Uterus (tissue), 3 donors: ENCODE measurements at regions not wholly inside any gene's neighbourhood (a gene's known extent, or its start where the extent isn't known, plus 50 kb on each side); places are given as distances from the start of the nearest gene placed in this dataset.

Experiments used
- DNase-seq, 2 donors: peaks; one replicate each; pipeline ENCODE4 v3.0.0-alpha.2; 2019 to 2020
- H3K27ac ChIP-seq, 2 donors: fragments of 200-600 bp; sonication (generic); 1 replicate in 1 of 2; 2 replicates in 1 of 2; pipeline ENCODE4 v1.5.1; 2016 to 2018
- H3K27me3 ChIP-seq, 2 donors: fragments of 200-600 bp; sonication (generic); one replicate each; pipeline ENCODE4 v1.5.1; 2018 to 2019; ENCODE audit warnings: control low read depth in 1 of 2
- H3K36me3 ChIP-seq, 2 donors: fragments of 200-600 bp; sonication (generic); one replicate each; pipeline ENCODE4 v1.5.1; 2019; ENCODE audit warnings: control low read depth in 1 of 2
- H3K4me1 ChIP-seq, 2 donors: fragments of 200-600 bp; sonication (generic); one replicate each; pipeline ENCODE4 v1.5.1; 2018 to 2019; ENCODE audit warnings: control low read depth in 1 of 2
- H3K4me3 ChIP-seq, 2 donors: fragments of 200-600 bp; sonication (generic); 1 replicate in 1 of 2; 2 replicates in 1 of 2; pipeline ENCODE4 v1.5.1; 2018 to 2019; ENCODE audit warnings: mild to moderate bottlenecking in 1 of 2
- H3K9me3 ChIP-seq, 2 donors: fragments of 200-600 bp; sonication (generic); one replicate each; pipeline ENCODE4 v1.5.1; 2019; ENCODE audit warnings: control low read depth in 1 of 2
- CTCF ChIP-seq, 4 experiments: fragments of 200-600 bp in 2 of 4; fragments of 450-650 bp in 2 of 4; sonication (generic) in 2 of 4; IDR thresholded peaks; one replicate each; pipeline ENCODE4 v1.5.1; 2016 to 2019; ENCODE audit warnings: antibody characterized with exemption in 4 of 4, mild to moderate bottlenecking in 2 of 4, moderate library complexity in 1 of 4
- POLR2A ChIP-seq, 2 donors: fragments of 450-650 bp; IDR thresholded peaks; one replicate each; pipeline ENCODE4 v1.6.1; 2016; ENCODE audit warnings: antibody characterized with exemption in 2 of 2, mild to moderate bottlenecking in 1 of 2, moderate library complexity in 1 of 2
- intact Hi-C: fragments of 100-400 bp; cut with DNase I; formaldehyde crosslinking; loops from one replicate; pipeline ENCODE4 v1.15.1; 2023; ENCODE audit warnings: low total_unique reads
- donor health status: DM: yes; HTN: yes; CAD: no.

GRCh38 chr4:163591614-163592020 is 97.1 kb downstream of the TMA16 start:
- intact Hi-C loops, result no loop called here
- H3K27ac ChIP-seq, result no peak overlapping the region
- no peaks in the 10 kb centered on the region for H3K4me1 ChIP-seq
- no peaks in the 10 kb centered on the region for H3K27me3 ChIP-seq
- no peak for DNase-seq
- no peaks in the 10 kb centered on the region for H3K36me3 ChIP-seq
- TF ChIP-seq POLR2A (IDR thresholded peaks at IDR 0.05) (no peak), CTCF (IDR thresholded peaks at IDR 0.05) (no peak)
- H3K4me3 ChIP-seq, result no peak overlapping the region
- H3K9me3 ChIP-seq, result no peaks in the 10 kb centered on the region

GRCh38 chr4:163592212-163592611 is 97.7 kb downstream of the TMA16 start:
- Histone ChIP-seq H3K4me1 (no peaks in the 10 kb centered on the region), H3K9me3 (no peaks in the 10 kb centered on the region), H3K27ac (no peak overlapping the region), H3K27me3 (no peaks in the 10 kb centered on the region), H3K4me3 (no peak overlapping the region), H3K36me3 (no peaks in the 10 kb centered on the region)
- DNase-seq, result no peak
- intact Hi-C loops, result no loop called here
- TF ChIP-seq POLR2A (IDR thresholded peaks at IDR 0.05), result no peak
- no peak for TF ChIP-seq CTCF (IDR thresholded peaks at IDR 0.05)

GRCh38 chr4:163595580-163595979 is 101.1 kb downstream of the TMA16 start:
- intact Hi-C loops, result no loop called here

GRCh38 chr4:163598028-163598427 is 103.5 kb downstream of the TMA16 start:
- H3K4me3 ChIP-seq, result no peak overlapping the region
- no peaks in the 10 kb centered on the region for H3K36me3 ChIP-seq
- DNase-seq, result no peak
- no peaks in the 10 kb centered on the region for H3K27me3 ChIP-seq
- intact Hi-C loops, result no loop called here
- H3K4me1 ChIP-seq, result no peaks in the 10 kb centered on the region
- no peak overlapping the region for H3K27ac ChIP-seq
- no peaks in the 10 kb centered on the region for H3K9me3 ChIP-seq
- no peak for TF ChIP-seq POLR2A (IDR thresholded peaks at IDR 0.05)
- TF ChIP-seq CTCF (IDR thresholded peaks at IDR 0.05), result no peak

More at GRCh38 chr4:163595580-163595979, 101.1 kb downstream of the TMA16 start:
- DNase-seq, result no peak
- no peak overlapping the region for H3K27ac ChIP-seq
- H3K27me3 ChIP-seq, result no peaks in the 10 kb centered on the region
- H3K9me3 ChIP-seq, result no peaks in the 10 kb centered on the region
- TF ChIP-seq CTCF (IDR thresholded peaks at IDR 0.05) (no peak), POLR2A (IDR thresholded peaks at IDR 0.05) (no peak)
- no peaks in the 10 kb centered on the region for H3K36me3 ChIP-seq
- H3K4me1 ChIP-seq, result no peaks in the 10 kb centered on the region
- no peak overlapping the region for H3K4me3 ChIP-seq

- Histone ChIP-seq H3K9me3 (no peaks in the 10 kb centered on the region), H3K4me1 (no peaks in the 10 kb centered on the region), H3K4me3 (no peak overlapping the region), H3K27me3 (no peaks in the 10 kb centered on the region), H3K36me3 (no peaks in the 10 kb centered on the region), H3K27ac (no peak overlapping the region)
- no peak for DNase-seq
- intact Hi-C loops, result no loop called here
- TF ChIP-seq POLR2A (IDR thresholded peaks at IDR 0.05), result no peak
- no peak for TF ChIP-seq CTCF (IDR thresholded peaks at IDR 0.05)
Measured at GRCh38 chr4:163598489-163598888, 104.0 kb downstream of the TMA16 start.
